ENCODE measurements at regions not wholly inside any gene's neighbourhood (a gene's known extent, or its start where the extent isn't known, plus 50 kb on each side); places are given as distances from the start of the nearest gene placed in this dataset.

DNA sequence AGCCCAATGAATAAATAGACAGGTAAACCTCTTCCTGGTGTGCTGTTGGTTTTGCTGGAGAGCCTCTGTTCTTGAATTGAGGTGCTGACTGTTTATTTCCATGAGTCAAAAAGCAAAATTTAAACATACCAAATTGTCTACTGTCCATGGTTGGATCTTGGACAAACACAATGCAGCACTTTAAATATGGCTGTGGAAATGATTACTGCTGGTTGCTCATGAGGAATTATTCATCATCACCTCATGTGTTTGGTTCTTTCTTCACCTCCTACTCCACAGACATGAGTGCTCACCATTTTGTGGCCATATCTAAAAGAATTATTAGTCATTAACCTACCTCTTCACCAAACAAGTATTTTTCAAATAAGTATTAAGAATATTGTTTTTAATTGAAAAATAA, 85.3 kb upstream of the GALNT5 start (continued):
- TF ChIP-seq, protein P1, sequence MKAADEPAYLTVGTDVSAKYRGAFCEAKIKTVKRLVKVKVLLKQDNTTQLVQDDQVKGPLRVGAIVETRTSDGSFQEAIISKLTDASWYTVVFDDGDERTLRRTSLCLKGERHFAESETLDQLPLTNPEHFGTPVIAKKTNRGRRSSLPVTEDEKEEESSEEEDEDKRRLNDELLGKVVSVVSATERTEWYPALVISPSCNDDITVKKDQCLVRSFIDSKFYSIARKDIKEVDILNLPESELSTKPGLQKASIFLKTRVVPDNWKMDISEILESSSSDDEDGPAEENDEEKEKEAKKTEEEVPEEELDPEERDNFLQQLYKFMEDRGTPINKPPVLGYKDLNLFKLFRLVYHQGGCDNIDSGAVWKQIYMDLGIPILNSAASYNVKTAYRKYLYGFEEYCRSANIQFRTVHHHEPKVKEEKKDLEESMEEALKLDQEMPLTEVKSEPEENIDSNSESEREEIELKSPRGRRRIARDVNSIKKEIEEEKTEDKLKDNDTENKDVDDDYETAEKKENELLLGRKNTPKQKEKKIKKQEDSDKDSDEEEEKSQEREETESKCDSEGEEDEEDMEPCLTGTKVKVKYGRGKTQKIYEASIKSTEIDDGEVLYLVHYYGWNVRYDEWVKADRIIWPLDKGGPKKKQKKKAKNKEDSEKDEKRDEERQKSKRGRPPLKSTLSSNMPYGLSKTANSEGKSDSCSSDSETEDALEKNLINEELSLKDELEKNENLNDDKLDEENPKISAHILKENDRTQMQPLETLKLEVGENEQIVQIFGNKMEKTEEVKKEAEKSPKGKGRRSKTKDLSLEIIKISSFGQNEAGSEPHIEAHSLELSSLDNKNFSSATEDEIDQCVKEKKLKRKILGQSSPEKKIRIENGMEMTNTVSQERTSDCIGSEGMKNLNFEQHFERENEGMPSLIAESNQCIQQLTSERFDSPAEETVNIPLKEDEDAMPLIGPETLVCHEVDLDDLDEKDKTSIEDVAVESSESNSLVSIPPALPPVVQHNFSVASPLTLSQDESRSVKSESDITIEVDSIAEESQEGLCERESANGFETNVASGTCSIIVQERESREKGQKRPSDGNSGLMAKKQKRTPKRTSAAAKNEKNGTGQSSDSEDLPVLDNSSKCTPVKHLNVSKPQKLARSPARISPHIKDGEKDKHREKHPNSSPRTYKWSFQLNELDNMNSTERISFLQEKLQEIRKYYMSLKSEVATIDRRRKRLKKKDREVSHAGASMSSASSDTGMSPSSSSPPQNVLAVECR (CRISPR knock-in tag; IDR thresholded peaks at IDR 0.05; ENCODE audit: borderline replicate concordance): no peak
- TF ChIP-seq JDP2 (CRISPR knock-in tag; IDR thresholded peaks at IDR 0.05; ENCODE audit: borderline replicate concordance) (no peak), ZNF749 (CRISPR knock-in tag; IDR thresholded peaks at IDR 0.05; ENCODE audit: borderline replicate concordance) (no peak)
- TF ChIP-seq, protein P2, sequence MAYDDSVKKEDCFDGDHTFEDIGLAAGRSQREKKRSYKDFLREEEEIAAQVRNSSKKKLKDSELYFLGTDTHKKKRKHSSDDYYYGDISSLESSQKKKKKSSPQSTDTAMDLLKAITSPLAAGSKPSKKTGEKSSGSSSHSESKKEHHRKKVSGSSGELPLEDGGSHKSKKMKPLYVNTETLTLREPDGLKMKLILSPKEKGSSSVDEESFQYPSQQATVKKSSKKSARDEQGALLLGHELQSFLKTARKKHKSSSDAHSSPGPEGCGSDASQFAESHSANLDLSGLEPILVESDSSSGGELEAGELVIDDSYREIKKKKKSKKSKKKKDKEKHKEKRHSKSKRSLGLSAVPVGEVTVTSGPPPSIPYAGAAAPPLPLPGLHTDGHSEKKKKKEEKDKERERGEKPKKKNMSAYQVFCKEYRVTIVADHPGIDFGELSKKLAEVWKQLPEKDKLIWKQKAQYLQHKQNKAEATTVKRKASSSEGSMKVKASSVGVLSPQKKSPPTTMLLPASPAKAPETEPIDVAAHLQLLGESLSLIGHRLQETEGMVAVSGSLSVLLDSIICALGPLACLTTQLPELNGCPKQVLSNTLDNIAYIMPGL (CRISPR knock-in tag; IDR thresholded peaks at IDR 0.05; ENCODE audit: borderline replicate concordance in 1 of 2, low read depth in 1 of 2): no peak
- TF ChIP-seq, protein P3, sequence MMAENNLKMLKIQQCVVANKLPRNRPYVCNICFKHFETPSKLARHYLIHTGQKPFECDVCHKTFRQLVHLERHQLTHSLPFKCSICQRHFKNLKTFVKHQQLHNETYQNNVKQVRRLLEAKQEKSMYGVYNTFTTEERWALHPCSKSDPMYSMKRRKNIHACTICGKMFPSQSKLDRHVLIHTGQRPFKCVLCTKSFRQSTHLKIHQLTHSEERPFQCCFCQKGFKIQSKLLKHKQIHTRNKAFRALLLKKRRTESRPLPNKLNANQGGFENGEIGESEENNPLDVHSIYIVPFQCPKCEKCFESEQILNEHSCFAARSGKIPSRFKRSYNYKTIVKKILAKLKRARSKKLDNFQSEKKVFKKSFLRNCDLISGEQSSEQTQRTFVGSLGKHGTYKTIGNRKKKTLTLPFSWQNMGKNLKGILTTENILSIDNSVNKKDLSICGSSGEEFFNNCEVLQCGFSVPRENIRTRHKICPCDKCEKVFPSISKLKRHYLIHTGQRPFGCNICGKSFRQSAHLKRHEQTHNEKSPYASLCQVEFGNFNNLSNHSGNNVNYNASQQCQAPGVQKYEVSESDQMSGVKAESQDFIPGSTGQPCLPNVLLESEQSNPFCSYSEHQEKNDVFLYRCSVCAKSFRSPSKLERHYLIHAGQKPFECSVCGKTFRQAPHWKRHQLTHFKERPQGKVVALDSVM (CRISPR knock-in tag; IDR thresholded peaks at IDR 0.05): no peak

All from HepG2 (cell line).